ENCODE measurements at regions not wholly inside any gene's neighbourhood (a gene's known extent, or its start where the extent isn't known, plus 50 kb on each side); places are given as distances from the start of the nearest gene placed in this dataset.

DNA sequence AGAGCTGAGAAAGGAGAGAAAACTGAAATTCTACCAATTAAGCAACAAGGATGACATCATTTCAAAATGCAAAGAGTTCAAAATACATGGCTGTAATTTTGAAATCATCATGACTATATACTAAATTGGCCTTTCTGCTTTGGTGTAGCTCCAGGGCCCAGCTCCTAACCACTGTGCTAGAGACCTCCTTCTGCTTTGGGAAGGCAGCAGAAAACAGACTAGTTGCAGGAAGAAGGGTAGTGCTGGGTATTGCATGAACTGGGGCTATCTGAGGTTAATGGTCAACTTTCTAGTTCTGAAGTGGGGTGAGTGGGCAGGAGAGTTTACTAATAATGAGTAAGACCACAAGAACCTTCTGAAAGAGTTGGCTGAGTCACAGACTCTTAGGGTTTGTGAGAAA lies 66.2 kb downstream of the PTGER2 start:
- Mint-ChIP-seq H3K9me3 (peaks cover 53% of the 10 kb centered on the region), H3K36me3 (ENCODE audit: low read depth) (peaks cover 35% of the 10 kb centered on the region), H3K4me1 (ENCODE audit: low read depth) (peaks cover 25% of the 10 kb centered on the region), H3K27ac (no peak overlapping the region), H3K27me3 (ENCODE audit: low read depth) (peaks cover 2% of the 10 kb centered on the region), H3K4me3 (no peak overlapping the region)
- no peak for DNase-seq (ENCODE audit: low spot score)

Measured in T-helper 2 cell treated with Interferon-gamma antibody and Interleukin-4, amounts not matched to agents 5 μg/mL and 100 μg/mL, for 36 hours (primary cell).